Calu3 (cell line): ENCODE measurements at regions not wholly inside any gene's neighbourhood (a gene's known extent, or its start where the extent isn't known, plus 50 kb on each side); places are given as distances from the start of the nearest gene placed in this dataset.

ENCODE experiments used
- BruUV-seq: library from RNA; stranded (reverse); fragments of 400-500 nt; replicated peaks from 2 replicates; lab custom pipeline; 2021; lab: Mats Ljungman, UMichigan
- CTCF ChIA-PET: fragments of 300-600 bp; sonication (Branson Sonifier 250); formaldehyde crosslinking; loops from one replicate; lab custom pipeline; 2022; ENCODE audit warnings: antibody characterized with exemption; lab: Charles Lee
- DNase-seq: peaks from one replicate; pipeline ENCODE4 v3.0.0; 2022
- H3K27ac Mint-ChIP-seq: one replicate; pipeline ENCODE4 v1.8.0; 2022; ENCODE audit warnings: mixed read lengths; ENCODE audit not compliant: unreplicated experiment
- H3K27me3 Mint-ChIP-seq: one replicate; pipeline ENCODE4 v1.8.0; 2022; ENCODE audit warnings: mixed read lengths; ENCODE audit not compliant: unreplicated experiment
- H3K36me3 Mint-ChIP-seq: one replicate; pipeline ENCODE4 v1.8.0; 2022; ENCODE audit warnings: mild to moderate bottlenecking, moderate library complexity, mixed read lengths; ENCODE audit not compliant: insufficient read depth, unreplicated experiment
- H3K4me1 Mint-ChIP-seq: one replicate; pipeline ENCODE4 v1.8.0; 2022; ENCODE audit warnings: mild to moderate bottlenecking, low read depth, mixed read lengths; ENCODE audit not compliant: unreplicated experiment
- H3K4me3 Mint-ChIP-seq: one replicate; pipeline ENCODE4 v1.8.0; 2022; ENCODE audit warnings: mild to moderate bottlenecking, low read depth, moderate library complexity, mixed read lengths; ENCODE audit not compliant: unreplicated experiment
- H3K9me3 Mint-ChIP-seq: one replicate; pipeline ENCODE4 v1.8.0; 2022; ENCODE audit warnings: low read depth, mixed read lengths; ENCODE audit not compliant: unreplicated experiment
- intact Hi-C: fragments of 100-400 bp; cut with micrococcal nuclease; formaldehyde crosslinking; loops from one replicate; pipeline ENCODE4 v1.10.0; 2022; ENCODE audit not compliant: unreplicated experiment
- TF ChIP-seq, protein P1 (sequence below): fragments of 200-600 bp; IDR thresholded peaks from one replicate; pipeline ENCODE4 v1.8.0; 2022; ENCODE audit warnings: antibody characterized with exemption; ENCODE audit not compliant: unreplicated experiment

GRCh38 chr7:69465262-69465661 is 133.0 kb upstream of the AUTS2 start:
- H3K4me1 Mint-ChIP-seq: no peaks in the 10 kb centered on the region
- intact Hi-C loops: no loop called here
- peaks cover 6% of the 10 kb centered on the region for H3K9me3 Mint-ChIP-seq
- no peak for DNase-seq
- no TSS peak for BruUV-seq
- no peaks in the 10 kb centered on the region for H3K36me3 Mint-ChIP-seq
- no peak overlapping the region for H3K4me3 Mint-ChIP-seq
- H3K27me3 Mint-ChIP-seq: no peaks in the 10 kb centered on the region
- CTCF ChIA-PET: no interaction called here
- TF ChIP-seq, protein P1, sequence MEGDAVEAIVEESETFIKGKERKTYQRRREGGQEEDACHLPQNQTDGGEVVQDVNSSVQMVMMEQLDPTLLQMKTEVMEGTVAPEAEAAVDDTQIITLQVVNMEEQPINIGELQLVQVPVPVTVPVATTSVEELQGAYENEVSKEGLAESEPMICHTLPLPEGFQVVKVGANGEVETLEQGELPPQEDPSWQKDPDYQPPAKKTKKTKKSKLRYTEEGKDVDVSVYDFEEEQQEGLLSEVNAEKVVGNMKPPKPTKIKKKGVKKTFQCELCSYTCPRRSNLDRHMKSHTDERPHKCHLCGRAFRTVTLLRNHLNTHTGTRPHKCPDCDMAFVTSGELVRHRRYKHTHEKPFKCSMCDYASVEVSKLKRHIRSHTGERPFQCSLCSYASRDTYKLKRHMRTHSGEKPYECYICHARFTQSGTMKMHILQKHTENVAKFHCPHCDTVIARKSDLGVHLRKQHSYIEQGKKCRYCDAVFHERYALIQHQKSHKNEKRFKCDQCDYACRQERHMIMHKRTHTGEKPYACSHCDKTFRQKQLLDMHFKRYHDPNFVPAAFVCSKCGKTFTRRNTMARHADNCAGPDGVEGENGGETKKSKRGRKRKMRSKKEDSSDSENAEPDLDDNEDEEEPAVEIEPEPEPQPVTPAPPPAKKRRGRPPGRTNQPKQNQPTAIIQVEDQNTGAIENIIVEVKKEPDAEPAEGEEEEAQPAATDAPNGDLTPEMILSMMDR: no peak
- no peak overlapping the region for H3K27ac Mint-ChIP-seq

DNA sequence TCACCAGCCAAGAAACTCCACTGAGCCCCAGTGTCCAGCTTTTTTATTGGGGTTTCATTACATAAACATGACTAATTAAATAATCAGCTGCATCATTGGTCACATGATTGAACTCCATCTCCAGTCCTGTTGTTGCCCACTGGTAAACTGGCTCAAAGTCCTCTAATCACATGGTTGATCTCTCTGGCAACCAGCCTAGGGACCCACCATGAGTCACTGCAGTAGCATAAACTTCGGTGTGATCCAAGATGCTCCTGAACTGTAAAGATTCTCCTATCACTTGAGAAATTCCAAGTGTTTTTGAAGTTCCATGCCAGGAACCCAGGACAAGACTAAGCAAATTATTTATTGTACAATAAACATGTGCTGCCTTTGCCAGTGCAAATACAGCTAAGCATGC is 130.4 kb upstream of the AUTS2 start:
- TF ChIP-seq, protein P1: no peak
- no peak overlapping the region for H3K27ac Mint-ChIP-seq
- no TSS peak for BruUV-seq
- H3K4me3 Mint-ChIP-seq: no peak overlapping the region
- no peaks in the 10 kb centered on the region for H3K36me3 Mint-ChIP-seq
- no peaks in the 10 kb centered on the region for H3K4me1 Mint-ChIP-seq
- intact Hi-C loops: no loop called here
- H3K27me3 Mint-ChIP-seq: no peaks in the 10 kb centered on the region
- DNase-seq: no peak
- CTCF ChIA-PET: no interaction called here
- H3K9me3 Mint-ChIP-seq: peaks cover 6% of the 10 kb centered on the region

- no peaks in the 10 kb centered on the region for H3K36me3 Mint-ChIP-seq
- H3K4me3 Mint-ChIP-seq: no peak overlapping the region
- no peaks in the 10 kb centered on the region for H3K4me1 Mint-ChIP-seq
- no TSS peak for BruUV-seq
- TF ChIP-seq, protein P1: no peak
- intact Hi-C loops: no loop called here
- CTCF ChIA-PET: no interaction called here
- no peaks in the 10 kb centered on the region for H3K27me3 Mint-ChIP-seq
- H3K27ac Mint-ChIP-seq: no peak overlapping the region
- no peak for DNase-seq
- H3K9me3 Mint-ChIP-seq: peaks cover 4% of the 10 kb centered on the region
Observed at GRCh38 chr7:69476416-69476815, 121.9 kb upstream of the AUTS2 start.

DNA sequence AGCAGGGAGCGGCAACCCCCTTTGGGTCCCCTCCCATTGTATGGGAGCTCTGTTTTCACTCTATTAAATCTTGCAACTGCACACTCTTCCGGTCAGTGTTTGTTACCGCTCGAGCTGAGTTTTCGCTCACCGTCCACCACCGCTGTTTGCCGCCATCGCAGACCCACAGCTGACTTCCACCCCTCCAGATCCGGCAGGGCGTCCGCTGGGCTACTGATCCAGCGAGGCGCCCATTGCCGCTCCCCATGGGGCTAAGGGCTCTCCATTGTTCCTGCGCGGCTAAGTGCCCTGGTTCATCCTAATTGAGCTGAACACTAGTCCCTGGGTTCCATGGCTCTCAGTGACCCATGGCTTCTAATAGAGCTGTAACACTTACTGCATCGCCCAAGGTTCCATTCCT is 115.6 kb upstream of the AUTS2 start:
- DNase-seq: no peak
- Mint-ChIP-seq H3K27me3 (no peaks in the 10 kb centered on the region), H3K27ac (no peak overlapping the region), H3K9me3 (peaks cover 5% of the 10 kb centered on the region), H3K36me3 (no peaks in the 10 kb centered on the region), H3K4me3 (no peak overlapping the region), H3K4me1 (no peaks in the 10 kb centered on the region)
- no TSS peak for BruUV-seq
- intact Hi-C loops: no loop called here
- CTCF ChIA-PET: no interaction called here
- TF ChIP-seq, protein P1: no peak
